ENCODE measurements at regions not wholly inside any gene's neighbourhood (a gene's known extent, or its start where the extent isn't known, plus 50 kb on each side); places are given as distances from the start of the nearest gene placed in this dataset.

- H3K27me3 Mint-ChIP-seq: peaks cover 9% of the 10 kb centered on the region
- H3K36me3 Mint-ChIP-seq: peaks cover 1% of the 10 kb centered on the region
- DNase-seq: no peak
- no peaks in the 10 kb centered on the region for H3K4me1 Mint-ChIP-seq
- peaks cover 7% of the 10 kb centered on the region for H3K9me3 Mint-ChIP-seq
- no peak overlapping the region for H3K27ac Mint-ChIP-seq
- H3K4me3 Mint-ChIP-seq: no peak overlapping the region
- CTCF ChIA-PET: no interaction called here
Measured at GRCh38 chr3:30370681-30371271, 235.6 kb upstream of the TGFBR2 start.

- Mint-ChIP-seq H3K4me3 (no peak overlapping the region), H3K27me3 (peaks cover 9% of the 10 kb centered on the region), H3K36me3 (no peaks in the 10 kb centered on the region), H3K9me3 (peaks cover 2% of the 10 kb centered on the region), H3K4me1 (no peaks in the 10 kb centered on the region), H3K27ac (no peak overlapping the region)
- no peak for DNase-seq
- CTCF ChIA-PET: no interaction called here
Measured at GRCh38 chr3:30372837-30373236, 233.6 kb upstream of the TGFBR2 start.

GRCh38 chr3:30384546-30385072 is 221.8 kb upstream of the TGFBR2 start:
- Mint-ChIP-seq H3K27me3 (peaks cover 4% of the 10 kb centered on the region), H3K4me1 (no peaks in the 10 kb centered on the region), H3K36me3 (peaks cover 6% of the 10 kb centered on the region), H3K4me3 (no peak overlapping the region), H3K27ac (no peak overlapping the region), H3K9me3 (peaks cover 21% of the 10 kb centered on the region)
- CTCF ChIA-PET: no interaction called here
- DNase-seq: no peak

- Mint-ChIP-seq H3K9me3 (peaks cover 6% of the 10 kb centered on the region), H3K27ac (no peak overlapping the region), H3K36me3 (peaks cover 6% of the 10 kb centered on the region), H3K27me3 (no peaks in the 10 kb centered on the region), H3K4me3 (no peak overlapping the region), H3K4me1 (no peaks in the 10 kb centered on the region)
- no peak for DNase-seq
- CTCF ChIA-PET: no interaction called here
Measured at GRCh38 chr3:30393079-30393478, 213.3 kb upstream of the TGFBR2 start.

- Mint-ChIP-seq H3K4me1 (peaks cover 3% of the 10 kb centered on the region), H3K27ac (no peak overlapping the region), H3K36me3 (peaks cover 2% of the 10 kb centered on the region), H3K27me3 (no peaks in the 10 kb centered on the region), H3K4me3 (no peak overlapping the region), H3K9me3 (peaks cover 2% of the 10 kb centered on the region)
- CTCF ChIA-PET: interaction anchor here (0.6 kb wide), 1 partner anchor 31 kb away, joined by 3 read pairs; no protein-coding TSS in a partner anchor
- no peak for DNase-seq
Measured at GRCh38 chr3:30397030-30397429, 209.4 kb upstream of the TGFBR2 start.

GRCh38 chr3:30399394-30400181 is 206.8 kb upstream of the TGFBR2 start:
- H3K4me1 Mint-ChIP-seq: peaks cover 3% of the 10 kb centered on the region
- H3K27ac Mint-ChIP-seq: no peak overlapping the region
- peaks cover 2% of the 10 kb centered on the region for H3K36me3 Mint-ChIP-seq
- peaks cover 2% of the 10 kb centered on the region for H3K9me3 Mint-ChIP-seq
- no peak overlapping the region for H3K4me3 Mint-ChIP-seq
- no peak for DNase-seq
- CTCF ChIA-PET: no interaction called here
- H3K27me3 Mint-ChIP-seq: no peaks in the 10 kb centered on the region

GRCh38 chr3:30400926-30401325 is 205.5 kb upstream of the TGFBR2 start:
- CTCF ChIA-PET: no interaction called here
- H3K4me3 Mint-ChIP-seq: no peak overlapping the region
- no peaks in the 10 kb centered on the region for H3K27me3 Mint-ChIP-seq
- peaks cover 2% of the 10 kb centered on the region for H3K36me3 Mint-ChIP-seq
- DNase-seq: no peak
- peaks cover 3% of the 10 kb centered on the region for H3K4me1 Mint-ChIP-seq
- no peak overlapping the region for H3K27ac Mint-ChIP-seq
- peaks cover 2% of the 10 kb centered on the region for H3K9me3 Mint-ChIP-seq

- no peaks in the 10 kb centered on the region for H3K36me3 Mint-ChIP-seq
- no peak for DNase-seq
- no peaks in the 10 kb centered on the region for H3K27me3 Mint-ChIP-seq
- CTCF ChIA-PET: no interaction called here
- H3K27ac Mint-ChIP-seq: no peak overlapping the region
- H3K9me3 Mint-ChIP-seq: peaks cover 4% of the 10 kb centered on the region
- H3K4me1 Mint-ChIP-seq: peaks cover 3% of the 10 kb centered on the region
- no peak overlapping the region for H3K4me3 Mint-ChIP-seq
Measured at GRCh38 chr3:30401971-30402370, 204.4 kb upstream of the TGFBR2 start.

- Mint-ChIP-seq H3K27ac (no peak overlapping the region), H3K9me3 (peaks cover 24% of the 10 kb centered on the region), H3K27me3 (no peaks in the 10 kb centered on the region), H3K4me3 (no peak overlapping the region), H3K36me3 (peaks cover 6% of the 10 kb centered on the region), H3K4me1 (no peaks in the 10 kb centered on the region)
- DNase-seq: no peak
- CTCF ChIA-PET: no interaction called here
Measured at GRCh38 chr3:30407651-30408050, 198.8 kb upstream of the TGFBR2 start.

GRCh38 chr3:30408105-30408557 is 198.3 kb upstream of the TGFBR2 start:
- Mint-ChIP-seq H3K27me3 (no peaks in the 10 kb centered on the region), H3K36me3 (peaks cover 6% of the 10 kb centered on the region), H3K27ac (no peak overlapping the region), H3K4me1 (no peaks in the 10 kb centered on the region), H3K4me3 (no peak overlapping the region), H3K9me3 (peaks cover 24% of the 10 kb centered on the region)
- CTCF ChIA-PET: no interaction called here
- DNase-seq: no peak

- Mint-ChIP-seq H3K4me1 (no peaks in the 10 kb centered on the region), H3K36me3 (no peaks in the 10 kb centered on the region), H3K27me3 (no peaks in the 10 kb centered on the region), H3K27ac (no peak overlapping the region), H3K9me3 (no peaks in the 10 kb centered on the region), H3K4me3 (no peak overlapping the region)
- DNase-seq: no peak
- CTCF ChIA-PET: no interaction called here
Measured at GRCh38 chr3:30418443-30418842, 188.0 kb upstream of the TGFBR2 start.

GRCh38 chr3:30421266-30421665 is 185.1 kb upstream of the TGFBR2 start:
- Mint-ChIP-seq H3K36me3 (no peaks in the 10 kb centered on the region), H3K4me1 (no peaks in the 10 kb centered on the region), H3K9me3 (no peaks in the 10 kb centered on the region), H3K27ac (no peak overlapping the region), H3K27me3 (no peaks in the 10 kb centered on the region), H3K4me3 (no peak overlapping the region)
- CTCF ChIA-PET: no interaction called here
- no peak for DNase-seq

- DNase-seq: no peak
- CTCF ChIA-PET: interaction anchor here (0.7 to 1.1 kb wide), 3 partner anchors 50 to 228 kb away, joined by 3 to 5 read pairs (median 3); no protein-coding TSS in a partner anchor
Measured at GRCh38 chr3:30426293-30426993, 180.0 kb upstream of the TGFBR2 start.

GRCh38 chr3:30428251-30428650 is 178.2 kb upstream of the TGFBR2 start:
- H3K27ac Mint-ChIP-seq: no peak overlapping the region
- H3K27me3 Mint-ChIP-seq: no peaks in the 10 kb centered on the region
- no peaks in the 10 kb centered on the region for H3K4me1 Mint-ChIP-seq
- CTCF ChIA-PET: interaction anchor here (0.7 kb wide), 1 partner anchor 28 kb away, joined by 3 read pairs; no protein-coding TSS in a partner anchor
- H3K36me3 Mint-ChIP-seq: peaks cover 2% of the 10 kb centered on the region
- H3K4me3 Mint-ChIP-seq: no peak overlapping the region
- DNase-seq: no peak
- H3K9me3 Mint-ChIP-seq: no peaks in the 10 kb centered on the region

More at GRCh38 chr3:30426293-30426993, 180.0 kb upstream of the TGFBR2 start:
- no peaks in the 10 kb centered on the region for H3K27me3 Mint-ChIP-seq
- no peak overlapping the region for H3K4me3 Mint-ChIP-seq
- H3K4me1 Mint-ChIP-seq: no peaks in the 10 kb centered on the region
- H3K27ac Mint-ChIP-seq: no peak overlapping the region
- peaks cover 2% of the 10 kb centered on the region for H3K36me3 Mint-ChIP-seq
- H3K9me3 Mint-ChIP-seq: no peaks in the 10 kb centered on the region
